H1 (cell line): ENCODE measurements at regions not wholly inside any gene's neighbourhood (a gene's known extent, or its start where the extent isn't known, plus 50 kb on each side); places are given as distances from the start of the nearest gene placed in this dataset.
"Not testable (repeated sequence)": the region's sequence is repeated elsewhere in the genome, so short reads cannot be mapped to it uniquely, and the experiment has no call there.

ENCODE experiments used
- BRCA1 ChIP-seq: IDR thresholded peaks from 2 replicates; pipeline ENCODE4 v1.6.1; 2012; ENCODE audit warnings: low read depth, low read length, improper control_type of control experiment
- CEBPB ChIP-seq: IDR thresholded peaks from 2 replicates; pipeline ENCODE4 v1.6.1; 2012; ENCODE audit warnings: low read depth, low read length
- CREB1 ChIP-seq: IDR thresholded peaks from 2 replicates; pipeline ENCODE4 v1.6.1; 2012; ENCODE audit warnings: inconsistent platforms
- EZH2 ChIP-seq: fragments of 200-600 bp; sonication (generic); IDR thresholded peaks from 2 replicates; pipeline ENCODE4 v1.7.1; 2012; ENCODE audit warnings: low read depth, mild to moderate bottlenecking, moderate library complexity, low read length, inconsistent platforms; ENCODE audit not compliant: severe bottlenecking
- GABPA ChIP-seq: IDR thresholded peaks from 2 replicates; pipeline ENCODE4 v1.6.1; 2011; ENCODE audit warnings: mild to moderate bottlenecking, low read length, moderate library complexity, borderline replicate concordance; ENCODE audit not compliant: insufficient read depth
- JUND ChIP-seq: IDR thresholded peaks from 2 replicates; pipeline ENCODE4 v1.6.1; 2011; ENCODE audit warnings: mild to moderate bottlenecking, improper control_type of control experiment, low read length
- KDM5A ChIP-seq: fragments of 200-600 bp; IDR thresholded peaks from 2 replicates; pipeline ENCODE4 v1.7.1; 2012; ENCODE audit warnings: mild to moderate bottlenecking, low read length, inconsistent platforms, mixed read lengths
- POLR2AphosphoS5 ChIP-seq: IDR thresholded peaks from 2 replicates; pipeline ENCODE4 v1.6.1; 2011; ENCODE audit warnings: low read depth, low read length
- RFX5 ChIP-seq: IDR thresholded peaks from 2 replicates; pipeline ENCODE4 v1.6.1; 2011; ENCODE audit warnings: low read depth, low read length, improper control_type of control experiment, borderline replicate concordance
- RXRA ChIP-seq: IDR thresholded peaks from 2 replicates; pipeline ENCODE4 v1.6.1; 2011; ENCODE audit warnings: low read depth, mild to moderate bottlenecking, low read length, moderate library complexity; ENCODE audit not compliant: insufficient read depth
- TAF1 ChIP-seq: IDR thresholded peaks from 2 replicates; pipeline ENCODE4 v1.6.1; 2011; ENCODE audit warnings: mild to moderate bottlenecking, low read depth, low read length
- TBP ChIP-seq: IDR thresholded peaks from 2 replicates; pipeline ENCODE4 v1.6.1; 2011; ENCODE audit warnings: low read depth, low read length, improper control_type of control experiment
- TF ChIP-seq, protein P1 (sequence below), 3 experiments: IDR thresholded peaks; 1 replicate in 2 of 3; 2 replicates in 1 of 3; pipeline versions ENCODE4 v1.5.1 to v1.6.1; 2011; ENCODE audit warnings: low read length in 3 of 3, mild to moderate bottlenecking in 3 of 3, inconsistent platforms in 2 of 3, low read depth in 1 of 3, moderate library complexity in 1 of 3; ENCODE audit not compliant: insufficient read depth in 1 of 3; ENCODE audit errors: control extremely low read depth in 1 of 3
- TF ChIP-seq, protein P2 (sequence below): IDR thresholded peaks from 2 replicates; pipeline ENCODE4 v1.6.1; 2011; ENCODE audit warnings: low read length, improper control_type of control experiment

DNA sequence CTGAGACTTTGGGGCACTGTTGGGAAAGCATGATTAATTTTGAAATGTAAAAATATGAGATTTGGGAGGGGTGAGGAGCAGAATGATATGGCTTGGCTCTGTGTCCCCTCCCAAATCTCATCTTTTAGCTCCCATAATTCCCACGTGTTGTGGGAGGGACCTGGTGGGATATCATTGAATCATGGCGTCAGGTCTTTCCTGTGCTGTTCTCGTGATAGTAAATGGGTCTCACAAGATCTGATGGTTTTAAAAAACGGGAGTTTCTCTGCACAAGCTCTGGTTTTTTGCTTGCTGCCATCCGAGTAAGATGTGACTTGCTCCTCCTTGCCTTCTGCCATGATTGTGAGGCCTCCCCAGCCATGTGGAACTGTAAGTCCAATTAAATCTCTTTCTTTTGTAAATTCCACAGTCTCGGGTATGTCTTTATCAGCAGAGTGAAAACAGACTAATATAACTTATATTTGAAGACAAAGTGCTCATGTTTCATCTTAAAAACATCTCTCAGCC is 546.0 kb upstream of the NECTIN3 start:
- TF ChIP-seq, protein P1, sequence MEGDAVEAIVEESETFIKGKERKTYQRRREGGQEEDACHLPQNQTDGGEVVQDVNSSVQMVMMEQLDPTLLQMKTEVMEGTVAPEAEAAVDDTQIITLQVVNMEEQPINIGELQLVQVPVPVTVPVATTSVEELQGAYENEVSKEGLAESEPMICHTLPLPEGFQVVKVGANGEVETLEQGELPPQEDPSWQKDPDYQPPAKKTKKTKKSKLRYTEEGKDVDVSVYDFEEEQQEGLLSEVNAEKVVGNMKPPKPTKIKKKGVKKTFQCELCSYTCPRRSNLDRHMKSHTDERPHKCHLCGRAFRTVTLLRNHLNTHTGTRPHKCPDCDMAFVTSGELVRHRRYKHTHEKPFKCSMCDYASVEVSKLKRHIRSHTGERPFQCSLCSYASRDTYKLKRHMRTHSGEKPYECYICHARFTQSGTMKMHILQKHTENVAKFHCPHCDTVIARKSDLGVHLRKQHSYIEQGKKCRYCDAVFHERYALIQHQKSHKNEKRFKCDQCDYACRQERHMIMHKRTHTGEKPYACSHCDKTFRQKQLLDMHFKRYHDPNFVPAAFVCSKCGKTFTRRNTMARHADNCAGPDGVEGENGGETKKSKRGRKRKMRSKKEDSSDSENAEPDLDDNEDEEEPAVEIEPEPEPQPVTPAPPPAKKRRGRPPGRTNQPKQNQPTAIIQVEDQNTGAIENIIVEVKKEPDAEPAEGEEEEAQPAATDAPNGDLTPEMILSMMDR (IDR thresholded peaks at IDR 0.05; ENCODE audit: control extremely low read depth in 1 of 3, insufficient read depth in 1 of 3, low read depth in 1 of 3, low read length in 3 of 3) = not testable (repeated sequence)
- TF ChIP-seq CREB1, RFX5, BRCA1, JUND, GABPA, TAF1, KDM5A, TBP, CEBPB, RXRA, POLR2AphosphoS5, EZH2: not testable (repeated sequence)
- TF ChIP-seq, protein P2, sequence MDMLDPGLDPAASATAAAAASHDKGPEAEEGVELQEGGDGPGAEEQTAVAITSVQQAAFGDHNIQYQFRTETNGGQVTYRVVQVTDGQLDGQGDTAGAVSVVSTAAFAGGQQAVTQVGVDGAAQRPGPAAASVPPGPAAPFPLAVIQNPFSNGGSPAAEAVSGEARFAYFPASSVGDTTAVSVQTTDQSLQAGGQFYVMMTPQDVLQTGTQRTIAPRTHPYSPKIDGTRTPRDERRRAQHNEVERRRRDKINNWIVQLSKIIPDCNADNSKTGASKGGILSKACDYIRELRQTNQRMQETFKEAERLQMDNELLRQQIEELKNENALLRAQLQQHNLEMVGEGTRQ = not testable (repeated sequence)
